ENCODE measurements at regions not wholly inside any gene's neighbourhood (a gene's known extent, or its start where the extent isn't known, plus 50 kb on each side); places are given as distances from the start of the nearest gene placed in this dataset.

GRCh38 chr1:38526046-38526445 lies 333.5 kb downstream of the RRAGC start:
- TF ChIP-seq CTCF (conservative IDR thresholded peaks at IDR 0.05 in 1 of 2, IDR thresholded peaks at IDR 0.05 in 1 of 2; ENCODE audit: low read depth in 1 of 2, low read length in 2 of 2): no peak
- TF ChIP-seq EZH2 (IDR thresholded peaks at IDR 0.05; ENCODE audit: low read length, missing control alignments): no peak

All from fibroblast of lung (primary cell).